Gastrocnemius medialis (tissue), 4 donors: ENCODE measurements at regions not wholly inside any gene's neighbourhood (a gene's known extent, or its start where the extent isn't known, plus 50 kb on each side); places are given as distances from the start of the nearest gene placed in this dataset.

Experiments used
- POLR2A ChIP-seq, 2 donors: fragments of 450-650 bp; IDR thresholded peaks; one replicate each; pipeline ENCODE4 v1.6.1; 2017; ENCODE audit warnings: antibody characterized with exemption in 2 of 2, mild to moderate bottlenecking in 2 of 2, moderate library complexity in 2 of 2
- TF ChIP-seq, protein P1 (sequence below), 5 experiments: fragments of 450-650 bp in 3 of 5; fragments of 200-600 bp in 2 of 5; sonication (generic) in 2 of 5; IDR thresholded peaks in 4 of 5; conservative IDR thresholded peaks in 1 of 5; 1 replicate in 4 of 5; 2 replicates in 1 of 5; pipeline ENCODE4 v1.5.1; 2016 to 2019; ENCODE audit warnings: antibody characterized with exemption in 5 of 5, mild to moderate bottlenecking in 3 of 5, moderate library complexity in 3 of 5

DNA sequence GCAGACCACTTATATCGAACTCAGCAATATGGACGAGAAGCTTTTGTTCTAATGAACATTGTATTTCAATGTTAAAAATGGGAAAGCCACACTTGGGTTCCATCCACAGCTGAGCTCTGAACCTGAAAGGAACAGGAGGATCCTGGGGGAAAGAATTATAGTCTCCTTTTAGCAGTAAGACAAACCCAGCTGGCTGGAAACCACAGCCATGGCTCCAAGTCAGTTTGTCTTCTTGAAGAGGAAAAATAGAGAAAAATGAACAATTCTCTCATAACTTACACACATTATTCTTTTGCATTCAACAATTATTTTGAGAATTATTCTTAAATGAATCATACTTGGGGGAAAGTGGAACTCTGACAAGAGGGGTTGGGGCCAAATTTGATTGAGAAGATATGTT is 149.2 kb upstream of the VEPH1 start:
- TF ChIP-seq, protein P1, sequence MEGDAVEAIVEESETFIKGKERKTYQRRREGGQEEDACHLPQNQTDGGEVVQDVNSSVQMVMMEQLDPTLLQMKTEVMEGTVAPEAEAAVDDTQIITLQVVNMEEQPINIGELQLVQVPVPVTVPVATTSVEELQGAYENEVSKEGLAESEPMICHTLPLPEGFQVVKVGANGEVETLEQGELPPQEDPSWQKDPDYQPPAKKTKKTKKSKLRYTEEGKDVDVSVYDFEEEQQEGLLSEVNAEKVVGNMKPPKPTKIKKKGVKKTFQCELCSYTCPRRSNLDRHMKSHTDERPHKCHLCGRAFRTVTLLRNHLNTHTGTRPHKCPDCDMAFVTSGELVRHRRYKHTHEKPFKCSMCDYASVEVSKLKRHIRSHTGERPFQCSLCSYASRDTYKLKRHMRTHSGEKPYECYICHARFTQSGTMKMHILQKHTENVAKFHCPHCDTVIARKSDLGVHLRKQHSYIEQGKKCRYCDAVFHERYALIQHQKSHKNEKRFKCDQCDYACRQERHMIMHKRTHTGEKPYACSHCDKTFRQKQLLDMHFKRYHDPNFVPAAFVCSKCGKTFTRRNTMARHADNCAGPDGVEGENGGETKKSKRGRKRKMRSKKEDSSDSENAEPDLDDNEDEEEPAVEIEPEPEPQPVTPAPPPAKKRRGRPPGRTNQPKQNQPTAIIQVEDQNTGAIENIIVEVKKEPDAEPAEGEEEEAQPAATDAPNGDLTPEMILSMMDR (IDR thresholded peaks at IDR 0.05 in 4 of 5, conservative IDR thresholded peaks at IDR 0.05 in 1 of 5), result no peak
- no peak for TF ChIP-seq POLR2A (IDR thresholded peaks at IDR 0.05)
